GM12801 (cell line): ENCODE measurements at regions not wholly inside any gene's neighbourhood (a gene's known extent, or its start where the extent isn't known, plus 50 kb on each side); places are given as distances from the start of the nearest gene placed in this dataset.

Experiments used
- TF ChIP-seq, protein P1 (sequence below): IDR thresholded peaks from one replicate; pipeline ENCODE4 v1.5.1; 2011; ENCODE audit warnings: control low read depth; ENCODE audit not compliant: insufficient read length; ENCODE audit errors: extremely low read depth

DNA sequence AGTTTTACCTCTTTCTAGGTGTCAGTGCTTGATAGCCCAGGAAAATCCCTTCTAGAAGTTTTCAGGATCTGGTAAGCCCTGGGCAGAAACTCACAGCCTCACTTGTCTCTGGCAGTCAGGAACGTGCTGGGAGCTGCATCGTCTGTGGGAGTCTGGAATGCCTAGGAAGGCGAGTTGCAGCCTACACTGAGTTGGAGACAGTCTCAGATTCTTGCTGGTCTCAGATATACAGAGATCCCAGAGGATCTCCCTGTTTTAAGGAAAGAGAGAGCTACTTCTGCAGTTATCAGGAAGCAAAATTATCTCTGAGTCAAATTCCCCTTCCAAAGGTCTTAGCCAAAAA, 104.4 kb upstream of the CDC42EP3 start:
- TF ChIP-seq, protein P1, sequence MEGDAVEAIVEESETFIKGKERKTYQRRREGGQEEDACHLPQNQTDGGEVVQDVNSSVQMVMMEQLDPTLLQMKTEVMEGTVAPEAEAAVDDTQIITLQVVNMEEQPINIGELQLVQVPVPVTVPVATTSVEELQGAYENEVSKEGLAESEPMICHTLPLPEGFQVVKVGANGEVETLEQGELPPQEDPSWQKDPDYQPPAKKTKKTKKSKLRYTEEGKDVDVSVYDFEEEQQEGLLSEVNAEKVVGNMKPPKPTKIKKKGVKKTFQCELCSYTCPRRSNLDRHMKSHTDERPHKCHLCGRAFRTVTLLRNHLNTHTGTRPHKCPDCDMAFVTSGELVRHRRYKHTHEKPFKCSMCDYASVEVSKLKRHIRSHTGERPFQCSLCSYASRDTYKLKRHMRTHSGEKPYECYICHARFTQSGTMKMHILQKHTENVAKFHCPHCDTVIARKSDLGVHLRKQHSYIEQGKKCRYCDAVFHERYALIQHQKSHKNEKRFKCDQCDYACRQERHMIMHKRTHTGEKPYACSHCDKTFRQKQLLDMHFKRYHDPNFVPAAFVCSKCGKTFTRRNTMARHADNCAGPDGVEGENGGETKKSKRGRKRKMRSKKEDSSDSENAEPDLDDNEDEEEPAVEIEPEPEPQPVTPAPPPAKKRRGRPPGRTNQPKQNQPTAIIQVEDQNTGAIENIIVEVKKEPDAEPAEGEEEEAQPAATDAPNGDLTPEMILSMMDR, result no peak

DNA sequence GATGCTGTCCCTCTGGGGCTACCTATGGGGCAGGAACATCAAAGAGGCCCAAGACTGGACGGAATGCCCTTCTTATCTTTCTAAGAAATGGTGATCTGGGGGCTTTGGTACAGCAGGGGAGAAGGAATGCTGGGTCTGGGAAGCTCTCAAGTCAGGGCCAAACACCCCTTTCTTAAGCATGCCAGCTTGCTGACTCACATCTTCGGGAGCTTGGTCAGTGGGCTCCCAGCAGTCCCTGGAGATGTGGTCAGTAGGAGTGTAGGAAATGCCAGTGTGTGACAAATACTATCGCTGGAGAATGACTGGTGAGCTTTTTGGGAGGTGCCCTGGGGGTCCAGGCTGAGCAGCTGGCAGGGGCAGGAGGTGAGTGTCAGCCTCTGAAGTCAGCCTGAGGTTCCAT, 105.0 kb upstream of the CDC42EP3 start:
- TF ChIP-seq, protein P1, result no peak

- TF ChIP-seq, protein P1, result no peak
Measured at GRCh38 chr2:37779139-37779538, 107.7 kb upstream of the CDC42EP3 start.

- TF ChIP-seq, protein P1, result no peak
Measured at GRCh38 chr2:37779611-37780386, 108.4 kb upstream of the CDC42EP3 start.

DNA sequence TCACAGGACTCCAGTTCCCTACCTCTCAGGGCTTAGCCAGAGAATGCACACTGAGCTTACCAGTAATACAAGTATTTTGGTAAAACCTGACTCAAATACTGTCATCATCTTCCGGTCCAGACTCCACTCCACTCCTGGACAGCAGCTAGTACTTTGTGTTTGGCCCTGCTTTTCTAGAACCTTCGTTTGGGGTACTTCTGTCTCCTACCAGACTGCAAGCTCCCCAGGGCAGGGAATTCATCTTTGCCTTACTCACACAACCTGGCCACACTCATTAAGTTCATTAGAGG, 108.9 kb upstream of the CDC42EP3 start:
- TF ChIP-seq, protein P1, result no peak

- TF ChIP-seq, protein P1, result no peak
Measured at GRCh38 chr2:37781028-37781427, 109.6 kb upstream of the CDC42EP3 start.

DNA sequence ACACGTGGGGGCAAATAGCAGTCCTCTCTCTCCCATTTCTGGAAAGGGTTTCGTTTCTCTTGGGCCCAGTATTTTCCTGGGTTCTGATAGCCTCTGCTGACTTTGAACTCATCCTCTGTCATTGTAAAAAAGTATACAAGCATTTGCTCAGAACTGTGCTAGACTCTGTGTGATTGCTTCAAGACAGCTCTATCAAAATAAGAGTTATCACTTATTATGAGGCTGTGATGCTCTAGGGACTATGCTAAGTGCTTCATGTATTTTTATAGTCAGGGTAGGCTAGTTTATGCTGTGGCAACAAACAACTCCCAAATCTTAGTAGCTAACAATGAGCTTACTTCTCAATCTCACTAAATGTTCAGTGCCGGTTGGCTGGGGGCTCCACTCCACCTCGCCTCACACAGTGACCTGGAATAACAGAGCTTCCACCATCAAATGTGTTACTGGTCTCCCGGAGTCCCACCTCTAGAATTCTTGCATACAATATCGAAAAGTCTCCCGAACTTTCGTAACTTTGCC, 110.8 kb upstream of the CDC42EP3 start:
- TF ChIP-seq, protein P1, result no peak
